ENCODE measurements at regions not wholly inside any gene's neighbourhood (a gene's known extent, or its start where the extent isn't known, plus 50 kb on each side); places are given as distances from the start of the nearest gene placed in this dataset.

- Mint-ChIP-seq H3K4me1 (peaks cover 9 to 11% of the 10 kb centered on the region in 2 donors), H3K27me3 (peaks cover 80 to 81% of the 10 kb centered on the region in 2 donors), H3K9me3 (no peaks in the 10 kb centered on the region), H3K36me3 (no peaks in the 10 kb centered on the region), H3K4me3 (no peak overlapping the region), H3K27ac (no peak overlapping the region)
- DNase-seq (no peak), ATAC-seq (replicated peaks) (no peak)
Measured at GRCh38 chr17:49913226-49914095, 55.5 kb upstream of the DLX4 start.

- H3K4me3 Mint-ChIP-seq = no peak overlapping the region
- H3K27me3 Mint-ChIP-seq = peaks cover 74% of the 10 kb centered on the region in 2 donors
- H3K36me3 Mint-ChIP-seq = no peaks in the 10 kb centered on the region
- ATAC-seq (replicated peaks) = no peak
- no peaks in the 10 kb centered on the region for H3K9me3 Mint-ChIP-seq
- peaks cover 9 to 11% of the 10 kb centered on the region in 2 donors for H3K4me1 Mint-ChIP-seq
- no peak for DNase-seq
- H3K27ac Mint-ChIP-seq = no peak overlapping the region
Measured at GRCh38 chr17:49914096-49914490, 54.9 kb upstream of the DLX4 start.

GRCh38 chr17:49914664-49915063 is 54.3 kb upstream of the DLX4 start:
- Mint-ChIP-seq H3K36me3 (no peaks in the 10 kb centered on the region), H3K27ac (no peak overlapping the region), H3K4me1 (peaks cover 8 to 11% of the 10 kb centered on the region in 2 donors), H3K27me3 (peaks cover 68% of the 10 kb centered on the region in 2 donors), H3K9me3 (no peaks in the 10 kb centered on the region), H3K4me3 (no peak overlapping the region)
- DNase-seq (no peak), ATAC-seq (replicated peaks) (no peak)

GRCh38 chr17:49915260-49915659 is 53.7 kb upstream of the DLX4 start:
- DNase-seq (no peak), ATAC-seq (replicated peaks) (no peak)
- peaks cover 5 to 6% of the 10 kb centered on the region in 2 donors for H3K4me1 Mint-ChIP-seq
- peaks cover 64 to 68% of the 10 kb centered on the region in 2 donors for H3K27me3 Mint-ChIP-seq
- no peaks in the 10 kb centered on the region for H3K36me3 Mint-ChIP-seq
- no peak overlapping the region for H3K27ac Mint-ChIP-seq
- H3K9me3 Mint-ChIP-seq = no peaks in the 10 kb centered on the region
- H3K4me3 Mint-ChIP-seq = no peak overlapping the region

- ATAC-seq (replicated peaks) = no peak
- DNase-seq = no peak
- Mint-ChIP-seq H3K9me3 (no peaks in the 10 kb centered on the region), H3K27ac (no peak overlapping the region), H3K4me3 (no peak overlapping the region), H3K4me1 (peaks cover 3% of the 10 kb centered on the region in 2 donors), H3K27me3 (peaks cover 60 to 68% of the 10 kb centered on the region in 2 donors), H3K36me3 (no peaks in the 10 kb centered on the region)
Measured at GRCh38 chr17:49915670-49916069, 53.3 kb upstream of the DLX4 start.

- no peaks in the 10 kb centered on the region for H3K4me1 Mint-ChIP-seq
- peaks cover 51 to 64% of the 10 kb centered on the region in 2 donors for H3K27me3 Mint-ChIP-seq
- H3K9me3 Mint-ChIP-seq = no peaks in the 10 kb centered on the region
- no peak for DNase-seq
- H3K27ac Mint-ChIP-seq = no peak overlapping the region
- ATAC-seq (replicated peaks) = no peak
- H3K36me3 Mint-ChIP-seq = no peaks in the 10 kb centered on the region
- H3K4me3 Mint-ChIP-seq = no peak overlapping the region
Measured at GRCh38 chr17:49916854-49917515, 52.0 kb upstream of the DLX4 start.

- H3K9me3 Mint-ChIP-seq = no peaks in the 10 kb centered on the region
- H3K4me1 Mint-ChIP-seq = peaks cover 0 to 2% of the 10 kb centered on the region in 2 donors
- H3K27me3 Mint-ChIP-seq = peaks cover 44 to 62% of the 10 kb centered on the region in 2 donors
- ATAC-seq (replicated peaks) (no peak), DNase-seq (no peak)
- H3K36me3 Mint-ChIP-seq = no peaks in the 10 kb centered on the region
- H3K27ac Mint-ChIP-seq = no peak overlapping the region
- H3K4me3 Mint-ChIP-seq = no peak overlapping the region
Measured at GRCh38 chr17:49918591-49918990, 50.4 kb upstream of the DLX4 start.
